ENCODE measurements at regions not wholly inside any gene's neighbourhood (a gene's known extent, or its start where the extent isn't known, plus 50 kb on each side); places are given as distances from the start of the nearest gene placed in this dataset.

GRCh38 chr2:126220331-126220730, 435.6 kb upstream of the GYPC start:
- H3K4me1 Mint-ChIP-seq, result no peaks in the 10 kb centered on the region
- Histone ChIP-seq H3K27me3 (ENCODE audit: insufficient read depth) (no peaks in the 10 kb centered on the region), H3K79me2 (replicated peaks; ENCODE audit: insufficient read depth) (no peaks in the 10 kb centered on the region), H3K4me1 (ENCODE audit: insufficient read depth) (no peaks in the 10 kb centered on the region), H2AFZ (no peak overlapping the region), H3K4me3 (no peak overlapping the region), H3F3A (replicated peaks; ENCODE audit: low read depth) (no peaks in the 10 kb centered on the region), H4K20me1 (replicated peaks; ENCODE audit: insufficient read depth) (no peaks in the 10 kb centered on the region), H3K36me3 (ENCODE audit: insufficient read depth) (no peaks in the 10 kb centered on the region), H3K9me2 (ENCODE audit: insufficient read depth) (no peaks in the 10 kb centered on the region), H3K27ac (ENCODE audit: low read depth) (no peak overlapping the region), H3K4me2 (no peak overlapping the region)
- H3K36me3 Mint-ChIP-seq (ENCODE audit: low read depth), result no peaks in the 10 kb centered on the region
- ATAC-seq (no peak), DNase-seq (ENCODE audit: low spot score) (no peak)
- H3K9me3 Mint-ChIP-seq, result no peaks in the 10 kb centered on the region
- H3K4me3 Mint-ChIP-seq, result no peak overlapping the region
- peaks cover 3% of the 10 kb centered on the region for H3K27me3 Mint-ChIP-seq (ENCODE audit: insufficient read depth, low read depth, poor library complexity)
- TF ChIP-seq NANOG (IDR thresholded peaks at IDR 0.05; ENCODE audit: borderline replicate concordance), result no peak
- H3K27ac Mint-ChIP-seq, result no peak overlapping the region

GRCh38 chr2:126221506-126221905, 434.5 kb upstream of the GYPC start:
- no peak for DNase-seq (ENCODE audit: low spot score)
- Mint-ChIP-seq H3K9me3 (no peaks in the 10 kb centered on the region), H3K27ac (no peak overlapping the region), H3K4me3 (no peak overlapping the region), H3K27me3 (ENCODE audit: insufficient read depth, low read depth, poor library complexity) (peaks cover 3% of the 10 kb centered on the region), H3K4me1 (no peaks in the 10 kb centered on the region), H3K36me3 (ENCODE audit: low read depth) (no peaks in the 10 kb centered on the region)
- Histone ChIP-seq H3K9me2 (ENCODE audit: insufficient read depth) (no peaks in the 10 kb centered on the region), H3K27me3 (ENCODE audit: insufficient read depth) (no peaks in the 10 kb centered on the region), H3F3A (replicated peaks; ENCODE audit: low read depth) (no peaks in the 10 kb centered on the region), H4K20me1 (replicated peaks; ENCODE audit: insufficient read depth) (no peaks in the 10 kb centered on the region), H3K4me2 (no peak overlapping the region), H2AFZ (no peak overlapping the region), H3K4me3 (no peak overlapping the region), H3K79me2 (replicated peaks; ENCODE audit: insufficient read depth) (no peaks in the 10 kb centered on the region), H3K36me3 (ENCODE audit: insufficient read depth) (no peaks in the 10 kb centered on the region), H3K4me1 (ENCODE audit: insufficient read depth) (no peaks in the 10 kb centered on the region), H3K27ac (ENCODE audit: low read depth) (no peak overlapping the region)
- ATAC-seq, result no peak
- no peak for TF ChIP-seq STAT1 (IDR thresholded peaks at IDR 0.05; ENCODE audit: unreplicated experiment)
- no peak for TF ChIP-seq ETS1 (IDR thresholded peaks at IDR 0.05)
- no peak for TF ChIP-seq CREB1 (CRISPR knock-in tag; IDR thresholded peaks at IDR 0.05; ENCODE audit: low read depth)
- no peak for TF ChIP-seq EZH2 (IDR thresholded peaks at IDR 0.05; ENCODE audit: low read depth, unreplicated experiment)
- TF ChIP-seq ZNF462 (CRISPR knock-in tag; IDR thresholded peaks at IDR 0.05), result no peak
- TF ChIP-seq, protein P1, sequence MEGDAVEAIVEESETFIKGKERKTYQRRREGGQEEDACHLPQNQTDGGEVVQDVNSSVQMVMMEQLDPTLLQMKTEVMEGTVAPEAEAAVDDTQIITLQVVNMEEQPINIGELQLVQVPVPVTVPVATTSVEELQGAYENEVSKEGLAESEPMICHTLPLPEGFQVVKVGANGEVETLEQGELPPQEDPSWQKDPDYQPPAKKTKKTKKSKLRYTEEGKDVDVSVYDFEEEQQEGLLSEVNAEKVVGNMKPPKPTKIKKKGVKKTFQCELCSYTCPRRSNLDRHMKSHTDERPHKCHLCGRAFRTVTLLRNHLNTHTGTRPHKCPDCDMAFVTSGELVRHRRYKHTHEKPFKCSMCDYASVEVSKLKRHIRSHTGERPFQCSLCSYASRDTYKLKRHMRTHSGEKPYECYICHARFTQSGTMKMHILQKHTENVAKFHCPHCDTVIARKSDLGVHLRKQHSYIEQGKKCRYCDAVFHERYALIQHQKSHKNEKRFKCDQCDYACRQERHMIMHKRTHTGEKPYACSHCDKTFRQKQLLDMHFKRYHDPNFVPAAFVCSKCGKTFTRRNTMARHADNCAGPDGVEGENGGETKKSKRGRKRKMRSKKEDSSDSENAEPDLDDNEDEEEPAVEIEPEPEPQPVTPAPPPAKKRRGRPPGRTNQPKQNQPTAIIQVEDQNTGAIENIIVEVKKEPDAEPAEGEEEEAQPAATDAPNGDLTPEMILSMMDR (conservative IDR thresholded peaks at IDR 0.05; ENCODE audit: low read depth in 2 of 2), result no peak
- TF ChIP-seq EZH2phosphoT487 (IDR thresholded peaks at IDR 0.05; ENCODE audit: unreplicated experiment), result no peak
- no peak for TF ChIP-seq POLR2AphosphoS5 (IDR thresholded peaks at IDR 0.05; ENCODE audit: low read depth)
- TF ChIP-seq ZNF331 (CRISPR knock-in tag; IDR thresholded peaks at IDR 0.05; ENCODE audit: low read depth), result no peak
- no peak for TF ChIP-seq JUNB (IDR thresholded peaks at IDR 0.05; ENCODE audit: unreplicated experiment)
- TF ChIP-seq NANOG (IDR thresholded peaks at IDR 0.05; ENCODE audit: borderline replicate concordance), result no peak
